Ovary (tissue), 7 donors: ENCODE measurements at regions not wholly inside any gene's neighbourhood (a gene's known extent, or its start where the extent isn't known, plus 50 kb on each side); places are given as distances from the start of the nearest gene placed in this dataset.

Experiments
- DNase-seq, 5 donors: peaks; one replicate each; pipeline ENCODE4 v3.0.0-alpha.2; 2019 to 2020
- H3K27ac ChIP-seq, 2 donors: fragments of 200-600 bp; one replicate each; pipeline versions ENCODE4 v1.5.1 to v1.8.0; 2019 to 2022
- H3K27me3 ChIP-seq: fragments of 200-600 bp; one replicate; pipeline ENCODE4 v1.8.0; 2022
- H3K36me3 ChIP-seq: fragments of 200-600 bp; sonication (generic); one replicate; pipeline ENCODE4 v1.5.1; 2019
- H3K4me1 ChIP-seq: one replicate; pipeline ENCODE4 v1.8.1; 2013; ENCODE audit warnings: mild to moderate bottlenecking, moderate library complexity; ENCODE audit not compliant: insufficient read depth
- H3K4me3 ChIP-seq: fragments of 200-600 bp; sonication (generic); one replicate; pipeline ENCODE4 v1.5.1; 2017
- H3K9me3 ChIP-seq, 2 donors: fragments of 200-600 bp in 1 of 2; sonication (generic) in 1 of 2; one replicate each; pipeline versions ENCODE4 v1.5.1 to v1.8.1; 2013 to 2019; ENCODE audit warnings: mild to moderate bottlenecking in 1 of 2, moderate library complexity in 1 of 2
- CTCF ChIP-seq, 3 donors: fragments of 450-650 bp in 2 of 3; fragments of 200-600 bp in 1 of 3; IDR thresholded peaks; one replicate each; pipeline versions ENCODE4 v1.5.1 to v1.8.0; 2016 to 2022; ENCODE audit warnings: antibody characterized with exemption in 3 of 3, mild to moderate bottlenecking in 1 of 3
- EP300 ChIP-seq: sonication (generic); formaldehyde crosslinking; IDR thresholded peaks from one replicate; pipeline ENCODE4 v1.6.1; 2017; ENCODE audit warnings: antibody characterized with exemption
- POLR2A ChIP-seq: fragments of 450-650 bp; IDR thresholded peaks from one replicate; pipeline ENCODE4 v1.6.1; 2017; ENCODE audit warnings: antibody characterized with exemption, mild to moderate bottlenecking, moderate library complexity
- whole genome bisulfite sequencing, 3 donors: extraction: QIAGEN DNeasy Blood & Tissue Kit in 1 of 3; methylation state at CpG; one replicate each; pipeline versions ENCODE4 v1.1.5 to v1.1.7; 2013 to 2017; 5-methylcytosine and 5-hydroxymethylcytosine counted together
- intact Hi-C, 4 donors: fragments of 100-400 bp; cut with DNase I; formaldehyde crosslinking; loops; one replicate each; pipeline versions ENCODE4 v1.11.0 to v1.15.1; 2022 to 2023
- donor health status: DM: no; HTN: no; CAD: no; lungs with moderate emphysema.
- donor health status: DM: no; HTN: no; CAD: no.
- donor health status: Bipolar disorder and iron deficiency.
- donor health status: DM: no; HTN: no; CAD: no.
- donor health status: DM: yes; HTN: yes; CAD: no.

GRCh38 chr1:36728846-36729245 lies 246.1 kb upstream of the CSF3R start:
- Histone ChIP-seq H3K4me1 (no peaks in the 10 kb centered on the region), H3K27me3 (no peaks in the 10 kb centered on the region), H3K4me3 (no peak overlapping the region), H3K27ac (no peak overlapping the region), H3K36me3 (no peaks in the 10 kb centered on the region), H3K9me3 (no peaks in the 10 kb centered on the region)
- DNase-seq, result no peak
- WGBS, 3 donors, result 67 to 77% (median 69%) methylated on average over 6 of the region's 6 CpGs
- TF ChIP-seq EP300, result no peak
- no peak for TF ChIP-seq POLR2A
- TF ChIP-seq CTCF (IDR thresholded peaks at IDR 0.05), result no peak
- intact Hi-C loops, result no loop called here

GRCh38 chr1:36728051-36728450 lies 245.3 kb upstream of the CSF3R start:
- WGBS, 3 donors, result 76 to 90% (median 86%) methylated on average over 8 of the region's 8 CpGs
- intact Hi-C loops, result no loop called here
- Histone ChIP-seq H3K4me3 (no peak overlapping the region), H3K9me3 (no peaks in the 10 kb centered on the region), H3K27me3 (no peaks in the 10 kb centered on the region), H3K4me1 (no peaks in the 10 kb centered on the region), H3K36me3 (no peaks in the 10 kb centered on the region), H3K27ac (no peak overlapping the region)
- no peak for TF ChIP-seq EP300
- TF ChIP-seq POLR2A, result no peak
- no peak for TF ChIP-seq CTCF (IDR thresholded peaks at IDR 0.05)
- DNase-seq, result no peak

GRCh38 chr1:36725151-36725550 lies 242.4 kb upstream of the CSF3R start:
- H3K27ac ChIP-seq, result no peak overlapping the region
- no peaks in the 10 kb centered on the region for H3K36me3 ChIP-seq
- H3K4me1 ChIP-seq, result no peaks in the 10 kb centered on the region
- WGBS, 3 donors, result 66 to 79% (median 77%) methylated on average over 3 of the region's 3 CpGs
- no peaks in the 10 kb centered on the region for H3K27me3 ChIP-seq
- intact Hi-C loops, result loop anchor here in 1 of 4 donors (2.0 kb wide), 1 partner anchor 28 kb away; no protein-coding TSS in a partner anchor
- H3K4me3 ChIP-seq, result no peak overlapping the region
- no peak for TF ChIP-seq EP300
- TF ChIP-seq POLR2A, result no peak
- TF ChIP-seq CTCF (IDR thresholded peaks at IDR 0.05), result no peak
- H3K9me3 ChIP-seq, result no peaks in the 10 kb centered on the region
- DNase-seq, result no peak

- intact Hi-C loops, result loop anchor here in 1 of 4 donors (2.0 kb wide), 1 partner anchor 27 kb away; no protein-coding TSS in a partner anchor
- WGBS, 3 donors, result 31 to 55% (median 35%) methylated on average over 1 of the region's 1 CpG
- Histone ChIP-seq H3K27me3 (no peaks in the 10 kb centered on the region), H3K27ac (no peak overlapping the region), H3K9me3 (no peaks in the 10 kb centered on the region), H3K36me3 (no peaks in the 10 kb centered on the region), H3K4me1 (no peaks in the 10 kb centered on the region), H3K4me3 (no peak overlapping the region)
- TF ChIP-seq EP300 (no peak), CTCF (IDR thresholded peaks at IDR 0.05) (no peak), POLR2A (no peak)
- no peak for DNase-seq
Observed at GRCh38 chr1:36723813-36724212, 241.1 kb upstream of the CSF3R start.
